NCI-H69 (cell line): ENCODE measurements at regions not wholly inside any gene's neighbourhood (a gene's known extent, or its start where the extent isn't known, plus 50 kb on each side); places are given as distances from the start of the nearest gene placed in this dataset.
A peak's percentile ranks its signal among the peaks of the same experiment; 100 is the strongest.

ENCODE experiments used
- DNase-seq: peaks from one replicate; lab custom pipeline; 2025; lab: John Stamatoyannopoulos, UW

- peak; percentile 11 for DNase-seq
These were observed 945.9 kb upstream of the CITED2 start for GRCh38 chr6:140320081-140321080.

GRCh38 chr6:140319209-140319608 is 944.8 kb upstream of the CITED2 start:
- DNase-seq: peak; percentile 29

GRCh38 chr6:140318408-140318807 is 944.0 kb upstream of the CITED2 start:
- no peak for DNase-seq

DNA sequence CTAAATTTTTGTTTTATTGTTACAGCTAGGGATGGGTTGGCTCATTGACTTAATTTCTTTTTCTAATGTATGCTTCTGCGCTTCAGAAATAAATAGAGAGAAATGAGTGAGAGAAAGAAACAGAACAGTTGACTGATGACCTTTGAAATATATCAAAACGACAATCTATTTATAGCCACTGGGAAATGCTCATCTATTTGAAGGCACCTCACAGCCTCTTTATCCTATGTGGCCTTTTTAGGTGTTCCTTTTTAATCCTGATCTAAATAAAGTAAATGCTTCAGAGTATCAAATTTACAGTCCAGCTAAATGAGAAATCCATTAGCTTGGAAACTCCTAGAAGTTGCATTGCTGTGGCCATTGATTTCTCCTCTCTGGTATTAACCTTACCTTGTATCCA is 943.5 kb upstream of the CITED2 start:
- DNase-seq: no peak

DNA sequence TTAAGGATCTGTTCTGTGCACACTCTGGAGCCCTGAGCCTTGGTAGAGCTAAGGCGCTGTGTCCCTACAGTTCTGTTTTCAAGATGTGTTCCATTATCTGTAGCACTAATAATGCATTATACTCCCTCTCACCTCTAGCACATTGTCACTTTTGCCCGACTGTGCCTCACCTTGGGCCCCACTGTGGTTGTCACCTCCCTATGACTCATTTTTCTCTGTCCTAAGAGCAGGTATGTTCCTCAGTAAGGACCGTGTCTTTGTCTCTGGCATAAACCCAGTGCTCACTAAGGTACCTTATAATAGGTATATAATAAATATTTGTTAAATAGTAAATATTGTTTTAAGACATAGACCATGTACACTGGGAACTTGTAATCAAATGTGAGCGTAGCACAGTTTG is 942.5 kb upstream of the CITED2 start:
- DNase-seq: no peak

- DNase-seq: no peak
These were observed 940.2 kb upstream of the CITED2 start for GRCh38 chr6:140314682-140315081.

DNA sequence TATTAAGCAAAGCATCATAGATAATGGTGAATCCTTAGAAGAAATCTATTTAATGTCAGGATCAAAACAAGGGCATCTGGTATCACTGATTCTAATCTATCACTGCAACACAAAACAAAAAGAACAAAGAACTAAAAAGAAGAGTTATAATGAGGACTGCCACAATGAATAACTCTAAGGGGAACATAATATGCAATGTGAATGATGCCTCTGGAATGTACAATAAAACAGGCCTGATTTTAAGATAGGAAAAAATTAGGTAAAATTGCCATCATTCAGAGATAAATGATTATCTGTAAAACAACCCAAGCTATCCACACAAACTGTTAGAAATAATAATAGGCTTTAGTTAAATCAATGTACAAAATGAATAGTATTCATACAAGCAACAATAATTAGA is 936.7 kb upstream of the CITED2 start:
- DNase-seq: no peak

- peak; percentile 27 for DNase-seq
These were observed 928.9 kb upstream of the CITED2 start for GRCh38 chr6:140303218-140303949.

DNA sequence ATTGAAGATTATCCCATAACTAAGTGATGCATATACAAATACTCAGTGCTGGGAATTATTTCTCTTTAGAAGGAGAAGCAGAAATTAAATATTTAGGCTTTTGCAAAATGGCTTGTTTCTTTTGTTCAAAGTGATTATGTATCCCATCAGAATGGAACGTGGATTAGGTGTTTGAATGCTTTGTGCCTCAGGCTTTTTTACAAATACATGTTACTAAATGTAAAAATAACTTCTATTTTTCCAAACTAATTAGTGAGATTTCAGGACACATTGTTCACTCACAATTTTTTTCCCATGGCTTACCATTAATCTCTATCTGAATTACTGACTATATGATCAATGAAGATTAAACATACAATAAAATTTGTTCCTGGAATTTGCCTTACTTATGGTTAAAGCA is 925.9 kb upstream of the CITED2 start:
- no peak for DNase-seq

DNA sequence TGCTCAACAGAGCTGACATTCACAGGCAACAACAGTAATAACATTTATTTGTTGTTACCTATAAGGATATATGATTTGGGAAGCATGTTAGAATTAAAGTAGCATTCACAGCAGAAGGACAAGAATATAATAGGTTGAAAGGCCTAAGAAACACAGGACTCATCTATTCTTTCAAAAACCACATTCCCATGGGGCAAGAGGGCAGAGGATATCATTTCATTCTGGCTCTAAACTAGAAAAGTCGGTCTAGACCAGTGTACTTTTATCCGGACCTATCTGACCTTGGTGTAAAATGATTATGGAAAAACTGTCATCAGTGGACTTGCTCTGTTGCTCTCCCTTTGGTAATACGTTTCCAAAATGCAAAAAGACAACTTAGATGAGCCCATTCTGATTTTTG is 914.7 kb upstream of the CITED2 start:
- no peak for DNase-seq

DNA sequence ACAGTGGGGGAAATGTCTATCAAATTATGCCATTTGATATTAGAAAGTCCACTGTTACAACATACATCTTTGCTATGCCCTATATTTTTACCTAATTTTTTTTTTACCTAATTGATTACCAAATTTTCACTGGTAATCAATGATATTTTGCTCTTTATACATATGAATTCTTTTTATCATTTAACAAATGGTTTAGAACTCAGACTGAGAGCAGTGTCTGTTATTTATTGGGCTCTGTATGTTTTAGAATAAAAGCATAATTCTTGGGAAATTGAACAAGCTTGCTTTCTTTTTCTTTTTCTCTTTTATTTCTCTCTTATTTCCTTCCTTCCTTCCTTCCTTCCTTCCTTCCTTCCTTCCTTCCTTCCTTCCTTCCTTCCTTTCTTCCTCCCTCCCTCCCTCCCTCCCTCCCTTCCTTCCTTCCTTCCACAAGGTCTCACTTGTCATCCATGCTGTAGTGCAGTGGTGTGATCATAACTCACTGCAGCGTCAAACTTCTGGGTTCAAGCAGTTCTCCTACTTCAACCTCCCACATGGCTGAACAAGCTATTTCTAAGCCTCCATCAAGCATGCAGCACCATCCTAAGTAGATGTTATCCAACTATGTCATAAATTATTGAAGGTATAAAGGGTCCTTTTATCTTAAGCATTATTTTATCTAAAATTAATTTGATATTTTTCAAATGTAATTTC is 911.7 kb upstream of the CITED2 start:
- DNase-seq: no peak

GRCh38 chr6:140285471-140285870 is 911.0 kb upstream of the CITED2 start:
- no peak for DNase-seq

- DNase-seq: no peak
These were observed 910.4 kb upstream of the CITED2 start for GRCh38 chr6:140284871-140285270.

GRCh38 chr6:140283197-140283596 is 908.7 kb upstream of the CITED2 start:
- peak; percentile 60 for DNase-seq

- no peak for DNase-seq
These were observed 907.3 kb upstream of the CITED2 start for GRCh38 chr6:140281767-140282166.

GRCh38 chr6:140281236-140281635 is 906.8 kb upstream of the CITED2 start:
- no peak for DNase-seq

GRCh38 chr6:140276719-140277118 is 902.3 kb upstream of the CITED2 start:
- no peak for DNase-seq

- no peak for DNase-seq
These were observed 901.7 kb upstream of the CITED2 start for GRCh38 chr6:140276133-140276532.

DNA sequence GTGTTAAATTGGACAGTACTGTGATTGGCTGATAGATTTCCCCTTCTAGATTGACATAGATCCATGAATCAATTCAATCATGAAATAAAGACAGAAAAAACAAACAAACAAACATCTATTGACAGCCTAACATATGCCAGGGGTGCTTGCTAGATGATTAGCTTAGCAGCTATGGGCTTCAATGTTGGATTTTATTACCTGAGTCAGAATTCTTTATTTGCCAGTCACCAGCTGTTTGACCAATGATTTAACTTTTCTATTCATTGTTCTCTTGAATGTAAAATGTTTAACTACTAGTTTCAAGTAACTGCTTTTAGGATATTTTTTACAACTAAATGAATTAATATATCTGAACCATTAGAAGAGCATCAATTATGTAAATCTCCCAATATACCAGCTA is 901.3 kb upstream of the CITED2 start:
- peak; percentile 15 for DNase-seq

DNA sequence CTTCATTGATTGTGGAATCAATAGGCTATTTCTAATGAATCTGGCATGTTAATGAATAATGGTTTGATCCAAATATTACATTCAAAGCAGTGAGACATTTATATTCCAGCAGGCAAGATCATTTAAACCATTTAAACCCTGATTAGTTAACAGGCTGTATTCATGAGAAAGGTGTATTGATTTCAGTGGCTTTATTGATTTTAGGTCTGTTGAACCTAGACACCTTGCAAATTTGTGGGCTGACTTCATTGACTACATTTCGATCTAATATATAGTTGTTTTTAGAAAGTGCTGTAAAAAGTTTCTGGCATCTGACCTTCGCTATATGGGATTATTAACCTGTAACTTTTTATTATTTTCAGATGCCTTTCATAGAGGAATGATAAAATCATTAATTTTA is 900.1 kb upstream of the CITED2 start:
- no peak for DNase-seq

GRCh38 chr6:140271759-140272377 is 897.4 kb upstream of the CITED2 start:
- peak; percentile 54 for DNase-seq

GRCh38 chr6:140269591-140270165 is 895.2 kb upstream of the CITED2 start:
- no peak for DNase-seq
